Duodenal mucosa (tissue), 2 donors: ENCODE measurements at regions not wholly inside any gene's neighbourhood (a gene's known extent, or its start where the extent isn't known, plus 50 kb on each side); places are given as distances from the start of the nearest gene placed in this dataset.

ENCODE experiments used
- H3K27ac ChIP-seq: one replicate; pipeline ENCODE4 v1.7.0; 2013; ENCODE audit warnings: low read depth, low read length
- H3K27me3 ChIP-seq, 2 donors: one replicate each; pipeline ENCODE4 v1.7.0; 2013; ENCODE audit warnings: low read length in 2 of 2, control low read depth in 1 of 2; ENCODE audit not compliant: insufficient read depth in 2 of 2, control insufficient read depth in 1 of 2
- H3K36me3 ChIP-seq, 2 donors: one replicate each; pipeline ENCODE4 v1.7.0; 2013; ENCODE audit warnings: low read length in 2 of 2, control low read depth in 1 of 2; ENCODE audit not compliant: insufficient read depth in 2 of 2, control insufficient read depth in 1 of 2
- H3K4me1 ChIP-seq, 2 donors: one replicate each; pipeline ENCODE4 v1.7.0; 2013; ENCODE audit warnings: low read length in 2 of 2, control low read depth in 1 of 2; ENCODE audit not compliant: insufficient read depth in 2 of 2, control insufficient read depth in 1 of 2
- H3K4me3 ChIP-seq, 2 donors: one replicate each; pipeline ENCODE4 v1.7.0; 2013; ENCODE audit warnings: low read length in 2 of 2, low read depth in 1 of 2
- H3K9ac ChIP-seq, 2 donors: one replicate each; pipeline ENCODE4 v1.7.0; 2013; ENCODE audit warnings: low read length in 2 of 2, low read depth in 1 of 2
- H3K9me3 ChIP-seq, 2 donors: one replicate each; pipeline ENCODE4 v1.7.0; 2013; ENCODE audit warnings: low read length in 2 of 2, control low read depth in 1 of 2; ENCODE audit not compliant: control insufficient read depth in 1 of 2

- Histone ChIP-seq H3K27me3 (no peaks in the 10 kb centered on the region), H3K9me3 (no peaks in the 10 kb centered on the region), H3K9ac (no peak overlapping the region), H3K4me1 (no peaks in the 10 kb centered on the region), H3K27ac (no peak overlapping the region), H3K4me3 (no peak overlapping the region), H3K36me3 (no peaks in the 10 kb centered on the region)
Measured at GRCh38 chr17:13288248-13288647, 270.4 kb upstream of the ELAC2 start.

DNA sequence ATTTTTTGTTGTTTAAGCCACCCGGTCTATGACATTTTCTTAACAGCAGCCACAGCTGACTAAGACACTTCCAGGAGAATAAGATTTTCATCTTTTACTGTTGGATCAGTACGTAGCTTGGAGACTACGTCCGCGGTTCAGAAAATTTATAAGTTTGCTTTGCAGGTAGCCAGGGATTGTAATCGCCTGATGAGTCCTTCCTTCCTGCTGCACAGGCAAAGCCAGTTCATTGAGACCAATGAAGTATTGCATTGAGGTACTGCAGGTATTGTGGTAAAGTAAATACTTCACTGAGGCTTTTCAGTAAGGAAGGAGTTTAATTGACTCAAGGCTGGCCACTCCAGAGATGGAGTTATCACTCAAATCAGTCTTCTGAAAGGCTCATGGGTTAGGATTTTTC lies 269.4 kb upstream of the ELAC2 start:
- Histone ChIP-seq H3K9me3 (no peaks in the 10 kb centered on the region), H3K9ac (no peak overlapping the region), H3K4me3 (no peak overlapping the region), H3K27me3 (no peaks in the 10 kb centered on the region), H3K27ac (no peak overlapping the region), H3K4me1 (no peaks in the 10 kb centered on the region), H3K36me3 (no peaks in the 10 kb centered on the region)

DNA sequence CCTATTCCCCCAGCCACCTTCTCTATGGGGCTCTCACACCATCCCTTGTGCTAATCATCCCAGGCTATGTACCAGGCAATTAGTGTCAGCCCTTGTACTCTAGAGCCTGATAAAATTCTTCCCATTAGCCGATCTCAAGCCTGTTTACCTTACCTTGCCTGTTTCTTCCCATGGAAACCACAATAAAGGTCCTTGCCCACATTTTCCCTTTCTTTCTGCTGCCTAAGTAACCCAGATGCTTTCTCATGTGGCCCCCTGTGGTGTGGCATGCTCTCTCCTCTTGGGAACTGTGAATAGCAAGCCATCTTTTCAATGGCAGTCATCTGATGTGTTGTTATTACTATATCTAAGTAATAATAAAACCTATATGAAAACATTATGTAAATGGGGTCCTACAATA lies 265.8 kb upstream of the ELAC2 start:
- Histone ChIP-seq H3K27ac (no peak overlapping the region), H3K9ac (no peak overlapping the region), H3K27me3 (no peaks in the 10 kb centered on the region), H3K4me1 (no peaks in the 10 kb centered on the region), H3K9me3 (no peaks in the 10 kb centered on the region), H3K36me3 (no peaks in the 10 kb centered on the region), H3K4me3 (no peak overlapping the region)

GRCh38 chr17:13281626-13282025 lies 263.8 kb upstream of the ELAC2 start:
- H3K9ac ChIP-seq, result no peak overlapping the region
- H3K4me1 ChIP-seq, result no peaks in the 10 kb centered on the region
- no peak overlapping the region for H3K27ac ChIP-seq
- no peaks in the 10 kb centered on the region for H3K27me3 ChIP-seq
- no peak overlapping the region for H3K4me3 ChIP-seq
- no peaks in the 10 kb centered on the region for H3K36me3 ChIP-seq
- no peaks in the 10 kb centered on the region for H3K9me3 ChIP-seq

DNA sequence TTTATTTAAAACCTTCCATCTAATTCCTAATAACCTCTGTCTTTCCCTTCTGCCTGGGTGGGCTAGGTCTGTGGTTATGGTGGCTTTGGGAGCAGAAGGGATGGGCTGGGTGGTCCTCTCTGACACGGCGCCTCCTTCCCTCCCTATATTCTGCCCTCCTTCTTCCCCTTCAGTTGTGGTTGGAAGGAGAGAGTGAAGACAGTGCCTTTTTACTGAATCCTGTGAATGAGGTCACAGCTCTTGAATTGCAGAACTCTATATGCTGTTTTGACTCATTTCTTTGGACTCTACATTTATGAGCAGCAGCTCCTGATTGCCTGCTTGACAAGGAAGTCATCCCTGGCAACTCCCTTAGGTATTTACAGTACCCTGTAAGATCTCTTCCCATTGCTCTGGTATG lies 256.0 kb upstream of the ELAC2 start:
- no peaks in the 10 kb centered on the region for H3K9me3 ChIP-seq

DNA sequence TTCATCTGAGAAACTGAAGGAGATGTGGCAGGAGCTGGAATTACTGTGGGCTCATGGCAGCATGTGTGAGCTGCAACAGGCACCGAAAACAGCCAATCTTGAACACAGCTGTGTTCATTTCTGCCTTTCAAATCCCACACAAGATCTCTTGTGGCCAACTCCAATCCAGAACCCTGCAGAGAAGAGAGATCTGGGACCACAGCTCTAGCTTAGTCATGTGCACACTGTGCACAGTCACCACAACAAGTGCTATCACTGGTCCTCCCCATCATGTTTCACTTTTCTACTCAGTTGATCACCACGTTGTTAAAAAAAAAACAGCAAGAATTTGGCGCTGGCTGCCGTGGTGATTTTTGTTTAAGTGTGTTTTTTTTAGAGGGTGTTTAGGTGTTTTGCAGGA lies 254.5 kb upstream of the ELAC2 start:
- no peaks in the 10 kb centered on the region for H3K9me3 ChIP-seq
- H3K27me3 ChIP-seq, result no peaks in the 10 kb centered on the region
- no peaks in the 10 kb centered on the region for H3K4me1 ChIP-seq
- H3K27ac ChIP-seq, result no peak overlapping the region
- H3K36me3 ChIP-seq, result no peaks in the 10 kb centered on the region
- H3K4me3 ChIP-seq, result no peak overlapping the region
- no peak overlapping the region for H3K9ac ChIP-seq

More for the DNA sequence above, 256.0 kb upstream of the ELAC2 start:
- no peaks in the 10 kb centered on the region for H3K4me1 ChIP-seq
- H3K36me3 ChIP-seq, result no peaks in the 10 kb centered on the region
- H3K4me3 ChIP-seq, result no peak overlapping the region
- H3K27ac ChIP-seq, result no peak overlapping the region
- no peak overlapping the region for H3K9ac ChIP-seq
- no peaks in the 10 kb centered on the region for H3K27me3 ChIP-seq

DNA sequence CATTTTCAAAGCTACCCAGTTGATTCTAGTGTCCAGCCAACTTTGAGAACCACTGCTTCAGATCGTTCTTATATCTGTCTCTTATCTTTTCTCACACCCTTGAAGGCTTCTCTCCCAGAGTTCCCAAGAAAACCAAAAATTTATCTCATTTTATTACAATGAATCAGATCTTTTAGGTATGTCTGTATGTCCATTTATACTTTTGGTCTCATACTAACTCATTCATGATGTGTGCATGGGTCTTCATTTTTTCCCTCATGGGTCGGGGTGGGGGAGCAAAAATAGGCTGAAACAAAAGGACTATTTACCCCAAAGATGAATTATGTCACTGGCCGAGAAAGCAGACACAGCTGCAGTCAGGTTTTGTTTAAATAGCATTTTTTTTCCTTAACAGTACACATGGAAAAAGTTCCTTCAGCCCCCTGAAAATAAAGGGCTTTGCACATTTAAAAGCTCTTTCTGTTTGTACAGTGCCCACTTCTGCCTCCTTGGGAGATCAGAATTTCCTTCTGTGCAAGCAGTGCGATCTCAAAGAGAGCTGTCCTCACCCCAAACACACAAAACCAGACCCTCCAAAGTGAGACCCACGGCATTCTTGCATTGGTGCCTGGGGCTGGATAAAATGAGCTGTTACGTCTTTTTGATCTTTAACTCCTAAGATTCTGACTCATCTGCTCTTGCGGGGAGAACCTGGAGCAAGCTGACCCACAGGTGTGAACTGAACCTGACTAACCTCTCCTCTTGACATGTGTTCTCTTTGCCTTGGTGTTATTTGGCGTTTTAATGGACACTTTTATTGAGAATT lies 251.2 kb upstream of the ELAC2 start:
- Histone ChIP-seq H3K9ac (no peak overlapping the region), H3K4me3 (no peak overlapping the region), H3K27me3 (no peaks in the 10 kb centered on the region), H3K9me3 (no peaks in the 10 kb centered on the region), H3K36me3 (no peaks in the 10 kb centered on the region), H3K4me1 (no peaks in the 10 kb centered on the region), H3K27ac (no peak overlapping the region)

DNA sequence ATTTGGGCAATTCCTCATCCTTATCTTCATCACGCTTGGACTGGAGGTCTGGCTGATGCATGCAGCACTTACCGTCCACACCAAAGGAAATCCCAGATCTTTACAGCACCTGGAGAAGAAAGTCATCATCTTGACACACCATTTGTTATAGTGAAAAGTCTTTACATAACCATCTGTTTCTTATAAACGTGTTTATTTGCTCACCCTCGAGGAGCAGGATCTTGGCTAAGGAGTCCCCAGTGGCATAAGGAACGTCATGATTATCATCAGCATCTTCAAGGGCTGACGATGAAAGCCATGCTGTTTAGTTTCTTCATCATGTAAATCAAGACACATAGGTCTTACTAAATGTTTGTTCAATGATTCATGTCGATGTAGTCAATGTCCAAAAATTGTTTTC lies 248.8 kb upstream of the ELAC2 start:
- H3K9ac ChIP-seq, result no peak overlapping the region
- no peak overlapping the region for H3K27ac ChIP-seq
- H3K9me3 ChIP-seq, result no peaks in the 10 kb centered on the region
- H3K27me3 ChIP-seq, result no peaks in the 10 kb centered on the region
- H3K4me1 ChIP-seq, result no peaks in the 10 kb centered on the region
- H3K36me3 ChIP-seq, result no peaks in the 10 kb centered on the region
- H3K4me3 ChIP-seq, result no peak overlapping the region

- Histone ChIP-seq H3K27me3 (no peaks in the 10 kb centered on the region), H3K36me3 (no peaks in the 10 kb centered on the region), H3K4me3 (no peak overlapping the region), H3K27ac (no peak overlapping the region), H3K4me1 (no peaks in the 10 kb centered on the region), H3K9me3 (no peaks in the 10 kb centered on the region), H3K9ac (no peak overlapping the region)
Measured at GRCh38 chr17:13265311-13265710, 247.5 kb upstream of the ELAC2 start.

DNA sequence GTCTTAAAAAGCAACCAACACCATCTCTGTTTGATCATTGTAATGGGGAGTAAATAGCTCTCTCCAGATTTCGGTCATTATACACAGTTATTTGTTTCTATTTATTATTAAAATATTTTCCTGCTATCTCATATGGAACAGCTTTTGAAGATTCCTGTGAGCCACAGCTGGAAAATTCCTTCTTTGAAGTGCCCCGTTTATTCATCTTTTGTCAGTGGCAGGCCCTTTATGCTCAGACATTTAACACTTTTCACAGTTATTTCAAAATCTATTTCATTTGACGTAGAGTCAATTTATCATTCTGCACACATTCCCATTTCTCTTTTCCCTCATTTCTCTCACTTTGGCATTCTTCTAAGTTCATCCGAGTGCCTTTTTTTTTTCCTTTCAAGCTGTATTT lies 245.9 kb upstream of the ELAC2 start:
- Histone ChIP-seq H3K36me3 (no peaks in the 10 kb centered on the region), H3K9me3 (no peaks in the 10 kb centered on the region)

More for the DNA sequence above, 245.9 kb upstream of the ELAC2 start:
- Histone ChIP-seq H3K9ac (no peak overlapping the region), H3K4me3 (no peak overlapping the region), H3K27ac (no peak overlapping the region), H3K27me3 (no peaks in the 10 kb centered on the region), H3K4me1 (no peaks in the 10 kb centered on the region)
